PFSK-1 (cell line): ENCODE measurements at regions not wholly inside any gene's neighbourhood (a gene's known extent, or its start where the extent isn't known, plus 50 kb on each side); places are given as distances from the start of the nearest gene placed in this dataset.

ENCODE experiments used
- POLR2AphosphoS5 ChIP-seq: IDR thresholded peaks from 2 replicates; pipeline ENCODE4 v1.6.1; 2012; ENCODE audit warnings: low read depth, mild to moderate bottlenecking, control low read depth, low read length, moderate library complexity
- TF ChIP-seq, protein P1 (sequence below), 2 experiments: IDR thresholded peaks; 2 replicates each; pipeline versions ENCODE4 v1.6.1 to v1.8.0; 2011 to 2012; ENCODE audit warnings: low read depth in 2 of 2, low read length in 2 of 2, control low read depth in 1 of 2, inconsistent platforms in 1 of 2, mild to moderate bottlenecking in 1 of 2, moderate library complexity in 1 of 2; ENCODE audit not compliant: insufficient read depth in 1 of 2

DNA sequence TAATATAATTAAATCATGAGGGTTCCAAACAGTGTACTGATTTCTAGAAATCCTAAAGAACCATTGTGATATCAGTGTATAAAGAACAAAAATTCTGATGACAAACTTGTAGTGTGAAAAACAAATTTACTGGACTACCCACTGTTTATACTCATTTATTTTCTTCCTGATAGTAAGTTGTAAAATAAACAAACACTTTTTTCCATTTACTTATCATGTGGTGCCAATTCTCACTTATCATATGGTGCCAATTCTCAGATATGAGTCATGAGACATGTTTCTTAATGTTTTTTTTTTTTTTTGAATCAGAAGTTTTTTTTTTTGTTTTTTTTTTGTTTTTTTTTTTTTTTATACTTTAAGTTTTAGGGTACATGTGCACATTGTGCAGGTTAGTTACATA lies 137.7 kb downstream of the LEPR start:
- TF ChIP-seq POLR2AphosphoS5 = no peak
- TF ChIP-seq, protein P1, sequence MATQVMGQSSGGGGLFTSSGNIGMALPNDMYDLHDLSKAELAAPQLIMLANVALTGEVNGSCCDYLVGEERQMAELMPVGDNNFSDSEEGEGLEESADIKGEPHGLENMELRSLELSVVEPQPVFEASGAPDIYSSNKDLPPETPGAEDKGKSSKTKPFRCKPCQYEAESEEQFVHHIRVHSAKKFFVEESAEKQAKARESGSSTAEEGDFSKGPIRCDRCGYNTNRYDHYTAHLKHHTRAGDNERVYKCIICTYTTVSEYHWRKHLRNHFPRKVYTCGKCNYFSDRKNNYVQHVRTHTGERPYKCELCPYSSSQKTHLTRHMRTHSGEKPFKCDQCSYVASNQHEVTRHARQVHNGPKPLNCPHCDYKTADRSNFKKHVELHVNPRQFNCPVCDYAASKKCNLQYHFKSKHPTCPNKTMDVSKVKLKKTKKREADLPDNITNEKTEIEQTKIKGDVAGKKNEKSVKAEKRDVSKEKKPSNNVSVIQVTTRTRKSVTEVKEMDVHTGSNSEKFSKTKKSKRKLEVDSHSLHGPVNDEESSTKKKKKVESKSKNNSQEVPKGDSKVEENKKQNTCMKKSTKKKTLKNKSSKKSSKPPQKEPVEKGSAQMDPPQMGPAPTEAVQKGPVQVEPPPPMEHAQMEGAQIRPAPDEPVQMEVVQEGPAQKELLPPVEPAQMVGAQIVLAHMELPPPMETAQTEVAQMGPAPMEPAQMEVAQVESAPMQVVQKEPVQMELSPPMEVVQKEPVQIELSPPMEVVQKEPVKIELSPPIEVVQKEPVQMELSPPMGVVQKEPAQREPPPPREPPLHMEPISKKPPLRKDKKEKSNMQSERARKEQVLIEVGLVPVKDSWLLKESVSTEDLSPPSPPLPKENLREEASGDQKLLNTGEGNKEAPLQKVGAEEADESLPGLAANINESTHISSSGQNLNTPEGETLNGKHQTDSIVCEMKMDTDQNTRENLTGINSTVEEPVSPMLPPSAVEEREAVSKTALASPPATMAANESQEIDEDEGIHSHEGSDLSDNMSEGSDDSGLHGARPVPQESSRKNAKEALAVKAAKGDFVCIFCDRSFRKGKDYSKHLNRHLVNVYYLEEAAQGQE (IDR thresholded peaks at IDR 0.05; ENCODE audit: insufficient read depth in 1 of 2, low read depth in 2 of 2, low read length in 2 of 2) = no peak
